ENCODE measurements at regions not wholly inside any gene's neighbourhood (a gene's known extent, or its start where the extent isn't known, plus 50 kb on each side); places are given as distances from the start of the nearest gene placed in this dataset.

DNA sequence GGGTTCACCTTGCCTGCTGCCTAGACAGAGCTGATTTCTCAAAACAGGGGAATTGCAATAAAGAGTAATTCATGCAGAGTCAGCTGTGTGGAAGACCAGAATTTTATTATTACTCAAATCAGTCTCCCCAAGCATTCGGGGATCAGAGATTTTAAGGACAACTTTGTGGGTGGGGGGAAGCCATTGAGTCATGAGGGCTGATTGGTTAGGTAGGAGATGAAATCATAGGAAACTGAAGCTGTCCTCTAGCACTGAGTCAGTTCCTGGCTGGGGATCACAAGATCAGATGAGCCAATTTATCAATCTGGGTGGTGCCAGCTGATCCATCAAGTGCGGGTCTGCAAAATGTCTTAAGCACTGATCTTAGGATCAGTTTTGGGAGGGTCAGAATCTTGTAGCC is 159.1 kb upstream of the MAP1B start:
- DNase-seq (ENCODE audit: low read depth): no peak

DNA sequence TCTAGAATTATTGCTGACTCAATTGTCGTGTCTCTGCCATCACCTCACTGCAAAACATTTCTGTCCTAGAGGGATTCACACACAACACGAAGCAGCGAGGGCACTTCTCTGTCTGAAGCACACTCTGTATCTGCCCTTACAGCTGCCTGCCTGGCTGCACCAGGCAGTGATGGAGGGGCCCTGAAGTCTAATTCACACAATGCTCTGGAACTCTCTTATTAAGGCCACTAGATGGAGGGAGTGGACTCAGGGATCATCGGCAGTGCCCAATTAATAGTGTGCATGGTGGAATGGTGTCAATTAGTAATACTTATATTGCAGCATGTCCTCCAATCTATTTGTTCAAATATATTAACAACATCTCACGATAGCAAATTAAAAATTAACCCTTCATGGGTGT is 157.5 kb upstream of the MAP1B start:
- DNase-seq (ENCODE audit: low read depth): no peak

DNA sequence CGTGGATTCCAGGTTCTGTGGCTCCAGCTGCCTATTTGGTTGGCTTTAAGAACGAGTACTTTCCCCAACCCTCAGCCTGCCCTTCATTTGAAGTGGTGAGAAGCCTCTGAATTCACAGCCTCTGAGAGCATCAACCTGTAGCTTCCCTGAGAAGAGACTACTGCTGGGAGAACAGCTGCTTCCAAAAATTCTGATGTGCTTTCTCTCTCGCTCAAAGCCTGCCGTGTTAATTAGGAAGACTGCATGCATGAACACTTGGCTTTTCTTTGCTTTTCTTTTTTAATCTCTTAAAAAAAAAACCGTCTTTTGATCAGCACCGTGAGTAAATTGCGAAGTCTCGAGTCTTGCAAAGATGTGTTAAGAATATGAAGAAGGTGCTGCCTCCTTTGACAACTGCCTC is 153.4 kb upstream of the MAP1B start:
- no peak for DNase-seq (ENCODE audit: low read depth)

DNA sequence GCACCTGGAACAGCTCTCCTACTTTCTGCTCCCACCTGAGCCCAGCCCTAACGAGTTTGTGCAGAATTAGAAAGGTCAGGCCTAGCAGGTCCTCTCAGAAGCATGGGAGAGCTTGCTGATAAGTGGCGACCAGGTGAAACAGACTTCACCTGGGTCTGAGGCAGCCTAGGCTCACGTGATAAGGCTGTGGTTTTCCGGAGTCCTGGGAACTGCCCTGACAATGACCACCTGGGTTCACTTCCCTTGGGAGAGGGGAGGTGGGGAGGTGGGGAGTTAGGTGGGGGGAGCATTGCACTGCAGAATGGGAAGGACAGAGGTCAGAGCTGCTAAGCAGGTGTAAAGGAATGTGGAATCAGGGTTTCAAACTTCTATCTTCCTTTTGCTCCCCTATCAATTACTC is 152.9 kb upstream of the MAP1B start:
- DNase-seq (ENCODE audit: low read depth): no peak

DNA sequence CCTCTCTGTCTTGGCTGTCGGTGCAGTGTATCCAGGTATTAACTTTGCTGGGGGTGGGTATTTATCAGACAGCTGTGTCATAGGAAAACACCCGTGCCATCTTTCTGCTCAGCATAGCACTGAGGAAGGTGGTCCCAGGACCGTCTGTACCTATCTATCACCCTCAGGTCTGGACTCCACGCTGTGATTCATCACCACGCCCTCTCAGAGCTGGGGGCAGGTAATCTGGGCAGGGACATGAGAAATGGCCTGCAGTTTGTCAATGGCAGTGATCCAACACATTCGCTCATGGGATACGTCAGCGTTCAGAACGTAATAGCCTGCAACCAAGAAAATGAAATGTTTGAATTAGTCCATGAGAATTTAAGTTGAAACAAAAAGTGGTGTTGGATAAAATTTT is 151.6 kb upstream of the MAP1B start:
- no peak for DNase-seq (ENCODE audit: low read depth)

DNA sequence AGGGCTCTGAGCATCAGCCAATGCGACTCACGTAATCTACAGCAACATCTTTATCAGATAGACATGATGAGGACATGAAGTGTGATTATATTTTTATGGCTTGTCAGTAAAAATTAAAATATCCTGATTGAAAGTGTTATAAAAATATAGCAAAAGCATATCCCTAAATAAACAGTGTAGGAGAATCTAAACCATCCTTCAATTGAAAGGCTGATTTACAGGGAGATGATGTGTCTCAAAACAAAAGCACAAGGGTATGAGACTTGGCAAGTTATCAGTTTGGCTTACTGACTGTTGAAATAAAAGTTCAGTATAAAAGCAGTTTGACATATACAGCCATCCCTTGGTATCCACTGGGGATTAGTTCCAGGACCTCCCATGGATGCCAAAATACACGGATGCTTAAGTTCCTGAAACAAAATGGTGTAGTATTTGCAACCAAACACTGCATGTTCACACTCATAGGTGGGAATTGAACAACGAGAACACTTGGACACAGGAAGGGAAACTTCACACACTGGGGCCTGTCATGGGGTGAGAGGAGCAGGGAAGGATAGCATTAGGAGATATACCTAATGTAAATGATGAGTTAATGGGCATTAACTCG is 149.9 kb upstream of the MAP1B start:
- no peak for DNase-seq (ENCODE audit: low read depth)

DNA sequence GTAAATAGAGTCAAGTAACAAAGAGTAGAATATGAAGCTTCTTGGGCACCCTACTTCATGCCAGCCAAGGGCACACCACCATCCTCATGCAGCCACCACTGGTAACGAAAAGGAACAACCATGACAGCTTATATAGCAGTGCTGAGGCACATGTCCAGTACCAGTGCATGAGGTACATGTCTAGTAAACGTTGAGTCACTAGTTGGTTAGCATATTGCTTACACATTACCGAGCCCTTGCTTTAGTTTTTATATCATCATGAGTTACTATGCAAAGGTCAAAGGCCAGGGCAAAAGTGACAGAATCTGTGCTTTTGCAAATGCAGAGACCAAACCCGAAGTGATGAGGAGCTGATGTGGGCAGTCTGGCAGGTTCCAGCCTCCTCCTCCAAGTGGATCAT is 147.1 kb upstream of the MAP1B start:
- no peak for DNase-seq (ENCODE audit: low read depth)

DNA sequence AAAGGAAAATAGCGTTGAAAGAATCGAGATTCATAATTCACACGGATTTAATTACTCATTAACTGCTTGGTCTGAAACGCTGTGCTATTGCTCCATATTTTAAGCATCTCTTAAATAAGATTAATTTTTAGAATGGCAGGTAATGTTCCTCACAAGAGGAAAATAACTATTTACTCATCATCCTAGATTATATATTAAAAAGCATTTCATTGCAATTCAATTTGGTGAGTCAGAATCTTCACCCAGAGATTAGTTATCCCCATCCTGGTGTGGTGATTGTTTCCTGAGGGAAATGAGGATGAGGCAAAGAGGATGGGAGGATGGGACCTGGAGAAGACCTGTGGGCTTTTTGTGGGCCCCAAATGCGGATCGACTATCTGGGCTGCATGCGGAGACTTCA is 145.5 kb upstream of the MAP1B start:
- DNase-seq (ENCODE audit: low read depth): no peak

DNA sequence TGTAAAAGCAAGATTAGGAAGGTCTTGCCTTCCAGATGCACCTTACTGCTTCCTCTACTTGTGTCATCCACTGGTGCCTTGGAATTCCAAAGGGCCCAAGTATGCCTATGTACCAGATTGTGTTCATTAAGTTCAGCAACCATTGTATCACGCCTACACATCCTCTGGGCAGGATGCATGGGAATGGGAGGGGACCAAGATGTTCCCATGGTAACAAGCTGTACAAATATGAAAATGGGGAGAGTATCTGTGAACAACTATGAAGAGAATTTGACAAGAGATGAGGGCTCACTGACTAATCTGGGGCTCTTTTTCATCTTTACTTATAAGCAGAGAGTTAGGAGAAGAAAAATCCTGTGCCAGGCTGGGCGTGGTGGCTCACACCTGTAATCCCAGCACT is 137.8 kb upstream of the MAP1B start:
- DNase-seq (ENCODE audit: low read depth): no peak

DNA sequence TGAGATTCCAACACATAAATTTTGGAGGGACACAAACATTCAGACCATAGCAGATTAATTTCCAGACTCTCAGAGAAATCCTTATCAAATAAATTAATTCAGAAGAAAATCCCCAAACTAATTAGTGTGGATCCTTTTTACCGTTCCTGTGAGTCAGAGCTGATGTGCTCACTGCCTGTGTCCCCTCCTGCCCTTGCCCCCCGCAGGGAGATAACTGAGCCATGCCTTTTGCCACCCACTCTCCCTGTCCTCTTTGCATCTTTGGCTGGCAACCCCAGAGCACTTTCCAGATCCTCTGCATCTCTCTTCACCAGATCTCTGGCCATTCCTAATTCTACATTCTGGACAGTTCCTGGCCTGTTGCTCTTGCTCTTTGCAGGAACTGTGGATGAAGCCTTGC is 135.4 kb upstream of the MAP1B start:
- DNase-seq (ENCODE audit: low read depth): no peak

DNA sequence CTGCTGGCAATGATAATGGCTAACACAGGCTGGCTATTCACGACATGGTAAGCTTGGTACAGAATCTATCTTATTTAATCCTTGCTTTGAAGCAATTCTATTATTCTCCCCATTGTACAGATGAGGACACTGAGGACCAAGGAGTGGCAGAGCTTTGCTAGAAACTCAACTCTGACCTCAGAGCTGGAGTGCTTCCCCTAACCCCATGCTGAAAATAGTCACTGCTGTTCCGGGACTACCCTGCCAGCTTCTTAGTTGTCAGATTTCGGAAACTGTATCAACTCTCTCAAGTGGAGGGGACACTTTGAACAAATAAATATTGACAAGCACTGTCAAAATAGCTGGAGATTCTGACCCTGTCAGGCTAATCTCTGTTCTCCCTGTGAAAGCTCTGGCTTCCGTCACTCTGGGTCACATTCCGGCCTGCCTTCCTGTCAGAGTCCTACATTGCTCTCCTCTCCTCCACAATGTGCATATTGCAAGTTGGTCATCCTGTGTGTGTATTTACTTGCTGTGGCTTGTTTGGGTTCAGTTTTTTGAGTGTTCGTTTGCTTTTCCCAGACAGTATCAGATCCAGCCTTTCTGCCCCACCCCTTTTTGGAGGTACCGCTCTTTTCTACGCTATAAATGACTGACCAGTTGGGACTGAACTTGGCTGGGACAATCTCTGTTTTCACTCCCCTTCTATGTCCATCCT is 134.3 kb upstream of the MAP1B start:
- DNase-seq (ENCODE audit: low read depth): no peak

DNA sequence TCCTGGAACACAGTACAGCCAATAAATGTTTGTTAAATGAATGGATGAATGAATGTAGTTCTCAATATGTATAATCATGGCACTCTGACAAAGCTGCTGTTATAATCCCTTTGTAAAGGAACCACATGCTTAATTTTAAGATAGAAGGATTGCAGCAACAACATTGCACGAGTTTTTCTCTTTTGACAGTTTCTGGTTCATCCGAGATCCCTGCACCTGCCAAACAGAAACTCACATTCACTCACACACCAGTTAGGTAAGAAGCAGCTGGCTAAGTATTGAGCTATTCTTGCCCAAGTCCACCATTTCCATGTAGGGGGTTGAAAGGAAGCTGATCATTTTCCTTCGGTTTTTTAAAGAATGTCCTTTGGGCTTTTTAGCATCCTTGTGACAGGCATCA is 133.7 kb upstream of the MAP1B start:
- no peak for DNase-seq (ENCODE audit: low read depth)

DNA sequence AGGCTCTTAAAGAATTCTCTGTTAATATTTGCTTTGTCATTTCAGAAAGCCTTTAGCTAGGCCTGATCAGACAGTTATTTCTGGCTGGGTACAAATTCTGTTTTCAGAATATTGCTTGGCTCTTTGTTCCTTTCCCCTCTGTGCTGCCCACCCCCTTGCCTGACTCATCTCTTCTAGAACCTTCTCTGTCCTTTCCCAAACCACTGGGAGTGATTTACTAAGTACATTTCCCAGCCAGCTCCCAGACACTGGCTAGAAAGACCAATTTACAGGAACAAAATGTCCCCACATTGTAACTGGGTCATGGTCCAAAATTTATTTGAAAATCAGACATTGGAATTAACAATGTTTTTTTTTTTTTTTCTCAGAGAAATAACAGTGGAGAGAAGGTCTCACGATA is 133.1 kb upstream of the MAP1B start:
- DNase-seq (ENCODE audit: low read depth): no peak

DNA sequence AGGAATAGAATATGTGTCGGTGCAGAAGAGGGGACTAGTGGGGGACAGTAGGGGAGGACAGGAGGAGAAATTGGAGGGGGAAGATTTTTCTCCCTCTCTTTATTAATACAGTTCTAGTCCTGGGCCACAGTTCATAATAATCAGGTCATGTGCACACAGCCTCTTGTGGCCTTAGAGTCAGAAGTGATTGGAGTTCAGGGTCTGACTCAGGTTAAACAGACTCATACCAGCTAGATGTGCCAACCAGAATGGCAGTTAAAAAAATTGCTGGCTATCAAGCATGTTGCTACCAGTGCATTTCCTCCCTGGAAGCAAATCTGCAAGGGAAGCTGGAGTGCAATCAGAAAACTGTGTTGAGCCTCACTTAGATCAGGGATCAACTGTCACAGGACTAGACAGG is 132.7 kb upstream of the MAP1B start:
- no peak for DNase-seq (ENCODE audit: low read depth)

DNA sequence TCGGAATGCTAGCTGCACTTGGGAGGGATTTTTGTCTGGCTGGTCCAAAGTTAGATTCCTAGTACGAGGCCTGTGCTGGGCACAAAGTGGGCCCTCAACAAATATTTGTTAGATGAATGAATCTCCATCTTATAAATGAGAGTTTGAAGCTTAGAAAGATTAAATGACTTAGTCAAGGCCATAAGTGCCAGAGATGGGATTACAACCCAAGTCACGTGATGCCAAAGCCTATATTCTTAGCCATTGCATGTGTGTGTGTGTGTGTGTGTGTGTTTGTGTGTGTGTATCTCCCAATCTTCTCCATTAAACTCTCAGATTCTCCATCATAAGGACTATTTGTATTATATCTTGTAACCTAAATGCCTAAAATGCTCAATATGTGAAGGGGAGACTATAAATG is 130.8 kb upstream of the MAP1B start:
- DNase-seq (ENCODE audit: low read depth): no peak

DNA sequence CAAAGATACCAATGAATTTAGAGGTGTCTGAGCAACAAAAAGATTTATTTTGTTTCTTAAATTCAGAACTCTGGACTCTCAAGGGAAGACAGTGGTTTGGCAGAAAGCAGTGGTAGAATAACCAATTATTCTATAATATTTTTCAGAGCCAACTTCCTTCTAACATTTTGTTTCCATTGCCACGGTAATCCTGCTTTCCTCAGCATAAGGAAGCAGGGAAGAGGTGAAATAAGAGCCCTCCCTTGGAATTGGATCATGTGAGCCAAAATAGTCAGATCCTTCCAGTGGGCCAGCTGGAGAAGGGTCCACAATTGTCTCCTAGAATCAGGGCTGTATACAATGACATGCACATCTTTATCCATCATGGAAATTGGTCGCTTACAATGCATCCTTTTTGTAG is 130.0 kb upstream of the MAP1B start:
- DNase-seq (ENCODE audit: low read depth): no peak

DNA sequence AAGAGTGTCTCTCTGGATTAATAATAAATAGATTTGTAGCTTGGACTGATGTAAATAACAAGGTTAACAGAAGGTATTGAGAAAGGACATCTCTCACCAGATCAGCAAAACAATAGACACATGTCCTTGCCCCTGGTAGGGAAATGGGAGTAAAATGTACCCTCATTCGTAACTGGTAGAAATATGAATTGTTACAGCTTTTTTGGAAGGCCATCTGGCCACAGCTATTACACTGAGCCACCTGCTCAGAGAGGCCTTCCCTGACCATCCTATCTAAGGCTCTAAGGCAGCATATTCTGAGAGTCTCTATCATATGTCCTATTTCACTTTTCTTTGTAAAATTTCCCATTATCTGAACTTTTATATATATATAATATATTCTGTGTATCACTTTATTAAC is 129.1 kb upstream of the MAP1B start:
- DNase-seq (ENCODE audit: low read depth): no peak

DNA sequence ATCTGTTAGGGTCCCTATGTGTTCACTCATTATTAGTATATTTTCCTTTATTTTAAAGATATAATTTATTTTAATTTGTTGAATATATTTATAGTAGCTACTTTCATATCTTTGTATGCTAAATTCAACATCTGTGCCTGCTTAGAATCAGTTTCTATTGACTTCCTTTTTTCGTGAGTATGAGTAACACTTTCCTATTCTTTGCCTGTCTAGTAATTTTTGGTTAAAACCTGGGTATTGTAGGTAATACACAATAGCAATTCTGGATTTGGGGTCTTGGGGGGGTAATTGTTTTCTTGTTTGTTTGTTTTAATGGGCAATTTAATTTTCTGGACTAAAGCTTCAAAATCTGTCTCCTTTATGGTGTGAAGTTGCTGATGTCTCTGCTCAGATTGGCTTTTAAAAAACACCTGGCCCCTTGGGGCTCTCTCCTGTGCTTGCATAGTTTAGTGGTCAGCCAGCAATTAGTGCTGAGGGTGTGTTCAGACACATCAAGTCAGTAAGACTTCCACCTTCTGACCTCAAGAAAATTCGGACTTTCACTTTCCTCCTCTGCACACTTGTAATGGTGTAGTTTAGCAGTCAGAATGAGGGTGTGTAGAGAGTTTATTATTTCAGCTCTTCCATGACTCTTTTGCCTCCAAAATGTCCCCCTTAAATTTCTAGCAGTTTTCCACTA is 124.4 kb upstream of the MAP1B start:
- DNase-seq (ENCODE audit: low read depth): no peak

DNA sequence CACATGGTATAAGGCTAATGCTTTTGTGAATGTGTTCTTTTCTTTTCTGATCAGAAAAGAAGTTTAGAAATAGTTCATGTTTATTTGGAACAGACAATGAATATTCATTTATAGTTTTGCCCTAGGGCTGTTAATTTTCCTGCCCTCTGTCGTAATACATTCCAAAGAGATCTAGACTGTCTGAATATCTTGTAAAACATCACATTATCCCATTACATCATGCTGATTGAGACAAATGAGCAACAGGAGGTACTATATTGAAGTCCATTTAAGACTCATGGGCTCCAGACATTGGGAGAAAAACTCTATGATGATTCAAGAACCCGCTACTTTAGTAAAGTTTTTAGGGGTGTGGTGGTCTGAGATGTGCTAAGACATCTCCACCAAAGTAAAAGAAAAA is 121.2 kb upstream of the MAP1B start:
- no peak for DNase-seq (ENCODE audit: low read depth)

DNA sequence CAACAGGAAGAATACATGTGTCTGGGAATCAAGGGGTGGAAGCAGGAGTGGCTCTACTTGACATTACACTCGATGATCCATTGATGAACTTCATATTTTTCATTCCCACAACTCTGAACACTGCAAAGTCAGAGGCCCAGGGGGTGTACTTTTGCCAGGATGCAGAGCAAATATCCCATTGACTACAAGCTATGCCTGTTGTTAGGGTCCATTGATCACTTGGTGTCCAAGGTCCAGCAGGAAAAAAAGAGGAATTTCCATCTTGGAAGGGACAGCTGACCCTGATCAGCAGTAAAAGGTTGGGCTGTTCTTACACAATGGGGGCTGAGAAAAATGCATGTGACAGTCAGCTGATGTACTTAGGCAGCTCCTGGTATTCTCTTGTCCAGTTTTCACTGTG is 118.5 kb upstream of the MAP1B start:
- DNase-seq (ENCODE audit: low read depth): no peak

DNA sequence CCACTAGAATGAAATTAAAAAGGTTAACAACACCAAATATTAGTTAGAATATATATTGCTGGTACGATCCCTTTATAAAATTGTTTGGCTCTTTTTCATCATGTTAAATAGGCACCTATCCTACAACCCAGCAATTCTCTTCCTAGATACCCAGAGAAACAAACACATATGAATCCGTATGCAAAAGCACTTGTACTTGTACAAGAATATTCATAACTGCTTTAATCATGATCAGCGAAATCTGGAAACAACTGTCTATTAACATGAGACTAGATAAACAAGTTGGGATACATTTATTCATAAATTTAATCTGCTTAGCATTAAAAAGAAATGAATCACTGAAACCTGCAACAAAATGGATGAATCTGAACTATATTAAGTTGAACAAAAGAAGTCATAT is 113.7 kb upstream of the MAP1B start:
- no peak for DNase-seq (ENCODE audit: low read depth)

DNA sequence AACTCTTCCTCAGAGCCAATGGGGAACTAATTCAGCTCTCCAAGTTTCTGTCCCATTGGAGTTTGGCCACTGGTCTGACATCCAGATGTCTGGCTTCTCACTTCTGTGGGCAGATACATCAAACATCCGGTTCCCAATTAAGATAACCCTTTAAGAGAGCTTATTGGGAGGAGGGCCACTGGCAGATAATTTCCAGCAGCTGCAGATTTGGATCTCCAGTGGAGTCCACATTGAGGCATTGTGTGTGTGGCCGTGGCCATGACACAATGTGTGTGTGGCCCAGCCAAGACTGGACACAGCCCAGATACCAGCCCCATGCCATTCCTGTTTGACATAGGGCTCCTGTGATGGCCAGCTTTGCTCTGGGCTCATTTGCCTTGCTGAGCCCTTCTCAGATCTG is 110.5 kb upstream of the MAP1B start:
- no peak for DNase-seq (ENCODE audit: low read depth)

DNA sequence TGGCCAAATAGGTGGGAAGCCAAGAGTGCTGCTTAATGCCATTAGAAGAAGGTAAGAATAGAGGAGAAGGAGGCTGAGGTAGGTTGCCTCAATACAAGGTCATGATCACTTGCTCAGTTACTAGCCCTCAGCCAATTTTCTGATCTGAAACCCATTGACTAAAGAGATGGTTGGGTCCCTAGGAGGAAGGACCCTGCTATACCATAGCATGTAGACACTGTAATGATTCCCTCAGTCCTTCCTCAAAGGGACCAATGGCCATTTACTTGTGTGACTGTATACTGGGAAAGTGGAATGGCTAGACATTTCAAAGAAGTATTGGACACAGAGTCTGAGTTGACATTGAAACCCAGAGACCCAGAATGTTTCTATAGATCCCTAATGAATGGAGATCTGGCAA is 108.5 kb upstream of the MAP1B start:
- DNase-seq (ENCODE audit: low read depth): no peak

DNA sequence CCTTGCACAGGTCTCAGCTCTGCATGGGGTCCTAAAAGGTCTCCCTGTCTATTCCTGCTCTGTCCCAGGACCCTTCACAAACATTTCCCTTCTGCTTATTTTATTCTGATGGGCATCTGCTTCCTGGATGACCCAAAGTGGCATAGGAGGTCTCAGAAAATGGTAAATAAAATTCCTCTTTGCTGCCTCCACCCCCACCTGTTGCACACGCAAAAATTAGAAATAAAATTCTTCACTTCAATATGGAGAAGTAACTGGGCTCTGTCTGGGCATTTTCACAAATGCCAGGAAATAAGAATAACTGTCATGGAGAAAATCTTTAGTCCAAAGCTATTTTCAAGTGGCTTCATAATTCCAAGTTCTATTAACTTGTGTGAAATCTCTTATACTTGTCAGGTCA is 106.6 kb upstream of the MAP1B start:
- DNase-seq (ENCODE audit: low read depth): no peak
